WERI-Rb-1 (cell line): ENCODE measurements at regions not wholly inside any gene's neighbourhood (a gene's known extent, or its start where the extent isn't known, plus 50 kb on each side); places are given as distances from the start of the nearest gene placed in this dataset.

Source experiments
- DNase-seq: peaks from one replicate; pipeline ENCODE4 v3.0.0-alpha.2; 2020
- H3K27ac ChIP-seq: fragments of 250-450 bp; sonication (Bioruptor Pico); 2 replicates; pipeline ENCODE4 v1.5.1; 2020; ENCODE audit warnings: mild to moderate bottlenecking, moderate library complexity
- H3K27me3 ChIP-seq: fragments of 250-450 bp; sonication (Bioruptor Pico); 2 replicates; pipeline ENCODE4 v1.5.1; 2021; ENCODE audit warnings: mild to moderate bottlenecking, low read depth, moderate library complexity; ENCODE audit not compliant: insufficient read depth, severe bottlenecking
- H3K36me3 ChIP-seq: fragments of 250-450 bp; sonication (Bioruptor Pico); 2 replicates; pipeline ENCODE4 v1.5.1; 2020; ENCODE audit warnings: mild to moderate bottlenecking, moderate library complexity
- H3K4me3 ChIP-seq: 2 replicates; pipeline ENCODE4 v1.5.1; 2011; ENCODE audit warnings: low read depth, mild to moderate bottlenecking, control low read depth, low read length
- H3K9me3 ChIP-seq: fragments of 250-450 bp; sonication (Bioruptor Pico); 2 replicates; pipeline ENCODE4 v1.5.1; 2021; ENCODE audit warnings: mild to moderate bottlenecking, moderate library complexity; ENCODE audit not compliant: severe bottlenecking
- TF ChIP-seq, protein P1 (sequence below): IDR thresholded peaks from 2 replicates; pipeline ENCODE4 v1.5.1; 2011; ENCODE audit warnings: low read depth, mild to moderate bottlenecking, control low read depth, inconsistent platforms, low read length

DNA sequence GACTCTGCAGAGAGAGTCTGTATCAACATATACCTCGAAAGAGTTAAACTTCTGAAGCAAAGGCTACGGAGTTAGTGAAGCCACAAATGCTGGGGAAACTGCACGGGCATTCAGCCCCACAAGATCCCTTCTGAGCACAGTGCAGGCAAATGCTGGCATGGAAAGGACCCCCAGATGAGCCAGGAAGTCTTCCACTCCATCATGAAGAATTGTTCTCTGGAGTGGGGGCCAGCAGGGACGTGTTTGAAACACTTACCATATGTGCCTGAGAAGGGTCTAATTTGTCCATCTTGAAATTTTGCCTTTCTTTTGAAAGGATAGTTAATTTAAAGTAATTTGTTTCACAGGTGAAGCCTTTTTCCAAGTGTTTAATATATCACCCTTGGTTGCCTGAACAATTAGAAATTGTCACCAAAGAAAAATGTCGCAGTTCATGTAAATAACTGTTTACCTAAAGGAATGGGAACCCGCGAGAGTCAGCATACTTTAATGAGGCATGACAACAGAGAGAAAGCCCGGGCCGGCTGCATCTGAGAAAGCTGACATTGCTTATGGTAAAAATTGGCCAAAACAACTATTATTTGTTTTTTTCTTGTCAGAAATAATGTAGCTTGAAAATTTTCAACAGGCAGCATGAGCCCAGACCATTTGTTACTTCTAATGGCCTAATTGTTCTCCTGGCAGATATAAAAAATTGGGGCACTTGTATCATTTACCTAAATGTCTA, 287.6 kb upstream of the MGMT start:
- no peak for DNase-seq
- no peak overlapping the region for H3K4me3 ChIP-seq
- H3K27ac ChIP-seq: no peak overlapping the region
- no peaks in the 10 kb centered on the region for H3K9me3 ChIP-seq
- TF ChIP-seq, protein P1, sequence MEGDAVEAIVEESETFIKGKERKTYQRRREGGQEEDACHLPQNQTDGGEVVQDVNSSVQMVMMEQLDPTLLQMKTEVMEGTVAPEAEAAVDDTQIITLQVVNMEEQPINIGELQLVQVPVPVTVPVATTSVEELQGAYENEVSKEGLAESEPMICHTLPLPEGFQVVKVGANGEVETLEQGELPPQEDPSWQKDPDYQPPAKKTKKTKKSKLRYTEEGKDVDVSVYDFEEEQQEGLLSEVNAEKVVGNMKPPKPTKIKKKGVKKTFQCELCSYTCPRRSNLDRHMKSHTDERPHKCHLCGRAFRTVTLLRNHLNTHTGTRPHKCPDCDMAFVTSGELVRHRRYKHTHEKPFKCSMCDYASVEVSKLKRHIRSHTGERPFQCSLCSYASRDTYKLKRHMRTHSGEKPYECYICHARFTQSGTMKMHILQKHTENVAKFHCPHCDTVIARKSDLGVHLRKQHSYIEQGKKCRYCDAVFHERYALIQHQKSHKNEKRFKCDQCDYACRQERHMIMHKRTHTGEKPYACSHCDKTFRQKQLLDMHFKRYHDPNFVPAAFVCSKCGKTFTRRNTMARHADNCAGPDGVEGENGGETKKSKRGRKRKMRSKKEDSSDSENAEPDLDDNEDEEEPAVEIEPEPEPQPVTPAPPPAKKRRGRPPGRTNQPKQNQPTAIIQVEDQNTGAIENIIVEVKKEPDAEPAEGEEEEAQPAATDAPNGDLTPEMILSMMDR: no peak
- no peaks in the 10 kb centered on the region for H3K27me3 ChIP-seq
- H3K36me3 ChIP-seq: no peaks in the 10 kb centered on the region

- no peaks in the 10 kb centered on the region for H3K27me3 ChIP-seq
- TF ChIP-seq, protein P1: no peak
- no peak overlapping the region for H3K4me3 ChIP-seq
- no peak for DNase-seq
- no peaks in the 10 kb centered on the region for H3K9me3 ChIP-seq
- H3K36me3 ChIP-seq: no peaks in the 10 kb centered on the region
- H3K27ac ChIP-seq: no peak overlapping the region
These were observed 286.9 kb upstream of the MGMT start for GRCh38 chr10:129179972-129180678.

DNA sequence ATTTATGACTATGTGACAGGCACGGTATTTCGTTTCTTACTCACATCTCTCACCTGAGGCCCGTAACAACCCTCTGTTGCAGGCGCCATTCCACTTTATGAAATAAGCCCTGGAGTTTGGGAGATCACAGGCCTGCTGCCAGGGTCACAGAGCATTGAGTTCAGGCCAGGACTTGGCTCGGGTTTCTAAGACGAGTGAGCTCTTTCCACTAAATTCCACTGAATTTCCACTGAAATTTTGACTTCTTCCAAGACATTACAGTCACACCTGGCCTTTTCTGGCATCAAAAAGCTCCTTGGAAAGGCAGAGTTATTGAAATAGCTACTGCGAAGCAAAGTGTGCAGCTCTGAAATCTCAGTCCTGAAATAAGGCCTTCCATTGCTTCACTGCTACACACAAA, 282.8 kb upstream of the MGMT start:
- H3K9me3 ChIP-seq: peaks cover 3% of the 10 kb centered on the region
- peak overlapping the region; percentile 14 for H3K4me3 ChIP-seq
- H3K36me3 ChIP-seq: no peaks in the 10 kb centered on the region
- TF ChIP-seq, protein P1: no peak
- H3K27me3 ChIP-seq: no peaks in the 10 kb centered on the region
- DNase-seq: peak; percentile 46
- H3K27ac ChIP-seq: peak overlapping the region; percentile 60

- peaks cover 3% of the 10 kb centered on the region for H3K9me3 ChIP-seq
- no peaks in the 10 kb centered on the region for H3K36me3 ChIP-seq
- H3K27ac ChIP-seq: no peak overlapping the region
- TF ChIP-seq, protein P1: no peak
- H3K27me3 ChIP-seq: no peaks in the 10 kb centered on the region
- no peak overlapping the region for H3K4me3 ChIP-seq
- no peak for DNase-seq
These were observed 279.7 kb upstream of the MGMT start for GRCh38 chr10:129187331-129187730.

GRCh38 chr10:129191797-129192196, 275.2 kb upstream of the MGMT start:
- Histone ChIP-seq H3K36me3 (no peaks in the 10 kb centered on the region), H3K27ac (no peak overlapping the region), H3K9me3 (peaks cover 1% of the 10 kb centered on the region), H3K27me3 (no peaks in the 10 kb centered on the region), H3K4me3 (no peak overlapping the region)
- TF ChIP-seq, protein P1: no peak
- DNase-seq: no peak
